GM21717 (cell line): ENCODE measurements at regions not wholly inside any gene's neighbourhood (a gene's known extent, or its start where the extent isn't known, plus 50 kb on each side); places are given as distances from the start of the nearest gene placed in this dataset.

Experiments used
- ATAC-seq: cut with Tn5 transposase; IDR thresholded peaks from one replicate; pipeline ENCODE4 v1.9.1; 2021; ENCODE audit warnings: mild to moderate bottlenecking, moderate library complexity; ENCODE audit not compliant: unreplicated experiment

DNA sequence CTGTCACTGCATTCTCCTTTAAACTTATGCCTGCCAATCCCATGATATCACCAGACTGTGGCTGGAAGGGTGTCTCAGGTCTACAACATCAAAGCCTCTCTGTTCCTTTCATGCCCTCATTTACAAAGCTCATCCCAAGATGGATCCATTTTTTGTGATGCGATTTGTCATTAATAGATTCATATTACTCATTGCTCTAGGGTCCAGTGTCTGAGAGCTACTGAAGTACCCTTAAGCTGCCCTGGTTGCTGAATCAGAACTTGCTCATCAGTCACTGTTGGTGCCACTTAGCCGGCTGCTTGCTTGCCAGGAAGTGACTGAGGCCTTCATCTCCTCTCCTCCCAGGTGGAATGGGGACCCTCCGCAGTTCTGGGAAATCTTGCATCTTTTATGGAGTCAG lies 395.5 kb upstream of the BOD1L1 start:
- no peak for ATAC-seq

GRCh38 chr4:14023896-14024295 lies 396.4 kb upstream of the BOD1L1 start:
- ATAC-seq, result no peak

DNA sequence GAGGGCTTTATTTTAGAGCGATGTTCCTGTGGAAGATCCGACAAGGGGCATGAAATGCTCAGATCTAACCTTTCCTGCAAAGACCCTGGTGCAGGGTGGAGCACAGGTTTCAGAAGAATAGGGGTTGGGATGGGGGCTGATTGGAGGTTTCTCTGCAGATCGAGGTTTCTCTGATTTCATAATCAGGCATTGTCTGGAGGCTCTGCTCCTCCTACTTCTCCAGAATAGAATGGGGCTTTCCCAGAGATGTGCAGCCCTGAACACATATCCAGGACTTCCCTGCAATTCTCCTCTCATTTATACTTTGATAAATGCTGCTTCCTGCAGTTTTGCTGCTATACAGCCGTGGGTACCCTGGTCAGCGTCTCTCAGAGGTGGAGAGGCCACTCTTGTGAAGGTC lies 397.6 kb upstream of the BOD1L1 start:
- ATAC-seq, result no peak

- no peak for ATAC-seq
Measured at GRCh38 chr4:14025891-14026290, 398.4 kb upstream of the BOD1L1 start.

- no peak for ATAC-seq
Measured at GRCh38 chr4:14028862-14029261, 401.3 kb upstream of the BOD1L1 start.

DNA sequence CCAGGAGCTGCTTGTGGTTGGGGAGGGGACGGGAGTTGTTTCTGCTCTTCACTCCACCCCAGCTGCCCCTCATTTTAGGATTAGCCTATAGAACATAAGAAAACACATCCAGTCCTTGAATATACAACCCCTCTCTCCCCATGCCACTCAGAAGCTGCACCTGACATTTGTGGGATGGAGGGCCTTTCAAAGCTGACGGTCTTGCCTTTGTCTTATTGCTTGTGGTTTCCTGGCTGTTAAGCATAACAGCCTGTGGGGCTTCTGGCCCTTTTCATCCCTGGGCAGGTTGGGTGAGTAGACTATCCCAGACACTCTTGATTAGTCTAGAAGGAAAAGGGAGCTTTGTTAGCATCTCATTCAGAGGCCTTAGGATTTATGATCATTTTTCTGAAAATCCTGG lies 407.6 kb upstream of the BOD1L1 start:
- ATAC-seq, result no peak

GRCh38 chr4:14043203-14043602 lies 415.7 kb upstream of the BOD1L1 start:
- ATAC-seq, result no peak

DNA sequence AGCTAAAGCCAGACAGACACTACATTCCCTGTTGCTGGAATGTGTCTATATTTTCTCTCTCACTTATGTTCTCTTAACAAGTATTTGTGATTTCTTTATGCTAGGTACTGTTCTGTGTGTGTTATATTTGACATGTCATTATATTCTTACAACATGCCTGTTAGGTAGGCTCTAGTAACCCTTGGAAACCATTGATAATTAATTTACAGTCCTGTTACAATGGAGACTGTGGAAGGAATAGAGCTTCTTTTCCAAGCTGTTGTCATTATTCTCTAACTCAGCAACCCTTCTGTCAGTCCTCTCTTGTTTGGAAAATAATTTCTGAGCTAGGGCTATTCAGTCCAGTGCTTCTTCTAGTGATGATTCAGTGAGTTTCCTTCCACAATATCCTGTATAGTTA lies 419.1 kb upstream of the BOD1L1 start:
- no peak for ATAC-seq

- no peak for ATAC-seq
Measured at GRCh38 chr4:14047840-14048239, 420.3 kb upstream of the BOD1L1 start.

GRCh38 chr4:14049946-14050345 lies 422.4 kb upstream of the BOD1L1 start:
- no peak for ATAC-seq

- no peak for ATAC-seq
Measured at GRCh38 chr4:14053291-14053690, 425.8 kb upstream of the BOD1L1 start.

GRCh38 chr4:14054391-14054790 lies 426.9 kb upstream of the BOD1L1 start:
- no peak for ATAC-seq

DNA sequence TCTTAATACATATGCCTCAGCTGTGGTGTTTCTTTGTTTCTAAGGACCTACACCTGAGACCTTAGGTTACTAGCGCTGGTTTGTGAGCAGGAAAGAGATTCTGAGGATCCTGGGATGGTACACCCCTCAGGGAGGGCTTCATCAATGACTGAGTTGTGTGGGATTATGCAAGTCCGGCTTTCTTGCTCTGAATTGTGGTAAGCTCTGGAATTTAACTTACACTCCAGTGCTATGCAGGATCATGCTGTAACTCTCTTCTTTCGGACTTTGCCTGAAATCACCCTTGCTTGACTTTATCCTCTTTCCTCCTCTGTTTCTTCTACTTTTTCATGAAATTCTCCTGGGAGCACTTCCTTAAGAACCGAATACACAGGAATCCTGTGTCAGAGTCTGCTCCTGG lies 431.5 kb upstream of the BOD1L1 start:
- no peak for ATAC-seq

DNA sequence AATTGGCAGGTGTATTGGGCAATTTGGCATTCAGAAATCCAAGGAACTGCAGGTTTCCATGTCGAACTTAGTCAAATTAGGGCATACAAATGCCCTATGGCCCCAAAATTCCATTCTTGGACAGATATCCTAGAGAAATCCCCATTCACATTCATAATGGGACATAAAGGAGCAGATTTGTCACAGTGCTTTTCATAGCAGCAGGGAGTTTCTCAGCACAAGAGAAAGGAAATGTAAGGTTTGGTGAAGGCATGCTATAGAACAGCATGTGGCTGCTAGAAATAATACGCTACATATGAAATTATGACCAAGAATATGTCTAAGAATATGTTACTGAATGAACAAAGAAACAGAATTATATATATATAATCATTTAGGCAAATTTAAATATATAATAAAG lies 437.5 kb upstream of the BOD1L1 start:
- no peak for ATAC-seq

GRCh38 chr4:14065406-14065805 lies 437.9 kb upstream of the BOD1L1 start:
- no peak for ATAC-seq

GRCh38 chr4:14066979-14067378 lies 439.5 kb upstream of the BOD1L1 start:
- no peak for ATAC-seq

DNA sequence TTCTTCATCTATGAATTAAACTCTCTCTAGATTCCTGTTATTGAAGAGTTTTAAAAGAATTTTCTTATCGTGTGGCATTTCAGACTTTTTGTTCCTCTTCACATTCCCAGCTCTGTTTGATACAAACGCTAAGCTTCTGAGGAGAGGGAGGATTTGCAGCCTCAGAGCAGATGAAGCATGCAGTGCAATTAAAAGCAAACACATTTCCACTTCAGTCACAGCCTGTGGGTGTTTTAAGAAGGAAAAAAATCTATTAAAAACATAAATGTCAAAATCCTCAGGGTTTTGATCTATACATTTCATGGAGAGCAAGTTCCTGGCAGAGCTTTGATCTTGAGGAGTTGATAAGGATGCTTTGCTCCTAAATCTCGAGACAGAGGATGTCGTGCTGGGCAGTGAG lies 442.4 kb upstream of the BOD1L1 start:
- no peak for ATAC-seq

DNA sequence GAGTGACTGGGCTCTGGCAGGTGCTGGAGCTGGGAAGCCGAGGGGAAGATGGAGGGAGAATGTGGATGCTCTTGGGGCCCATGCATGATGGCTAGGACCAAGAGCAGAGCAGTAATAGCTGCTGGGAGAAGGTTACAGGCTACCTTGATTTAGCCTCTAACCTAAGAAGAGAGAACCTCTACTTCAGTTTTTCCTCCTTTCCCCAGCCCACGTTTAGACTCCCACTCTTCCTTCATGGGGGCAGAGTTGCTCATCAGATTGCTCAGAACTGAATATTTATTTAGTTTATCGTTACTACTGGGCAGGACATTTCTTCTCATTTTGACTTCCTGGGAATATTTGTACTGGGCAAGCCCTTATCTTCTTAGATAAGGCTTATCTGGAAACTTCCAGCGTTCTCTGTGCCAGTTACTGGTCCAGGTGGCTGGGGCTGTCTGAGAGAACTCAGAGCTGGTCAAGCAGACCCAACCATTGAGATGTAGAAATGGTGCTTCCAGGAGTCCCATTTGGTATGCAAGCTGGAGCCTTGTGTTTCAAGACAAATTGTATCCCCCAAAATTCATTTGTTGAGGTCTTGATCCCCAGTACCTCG lies 442.9 kb upstream of the BOD1L1 start:
- no peak for ATAC-seq

- ATAC-seq, result no peak
Measured at GRCh38 chr4:14072506-14072905, 445.0 kb upstream of the BOD1L1 start.

- ATAC-seq, result no peak
Measured at GRCh38 chr4:14076776-14077175, 449.3 kb upstream of the BOD1L1 start.

GRCh38 chr4:14078326-14078725 lies 450.8 kb upstream of the BOD1L1 start:
- no peak for ATAC-seq

- no peak for ATAC-seq
Measured at GRCh38 chr4:14079601-14080000, 452.1 kb upstream of the BOD1L1 start.

DNA sequence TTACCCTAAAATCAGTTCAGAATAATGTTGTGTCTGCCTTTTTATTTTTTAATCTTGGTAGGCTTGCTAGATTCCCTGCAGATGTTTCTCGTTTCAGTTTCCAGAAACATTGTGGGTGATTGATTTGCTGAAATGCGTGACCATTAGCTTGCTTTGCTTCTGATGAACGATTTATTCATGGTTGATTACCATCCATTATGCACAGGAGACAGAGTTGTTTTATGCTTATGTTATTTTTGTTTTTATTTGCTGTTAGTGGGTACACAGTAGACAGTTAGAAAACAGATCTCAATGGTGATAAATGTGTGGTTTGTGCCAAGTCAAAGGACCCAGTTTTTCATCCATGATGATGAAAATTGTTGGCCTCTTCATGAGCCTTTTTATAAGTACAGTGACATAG lies 455.6 kb upstream of the BOD1L1 start:
- ATAC-seq, result no peak

- ATAC-seq, result no peak
Measured at GRCh38 chr4:14084598-14084997, 457.1 kb upstream of the BOD1L1 start.
